Hindlimb muscle (tissue), 1 donor: ENCODE measurements at regions not wholly inside any gene's neighbourhood (a gene's known extent, or its start where the extent isn't known, plus 50 kb on each side); places are given as distances from the start of the nearest gene placed in this dataset.
"Not testable (repeated sequence)": the region's sequence is repeated elsewhere in the genome, so short reads cannot be mapped to it uniquely, and the experiment has no call there.

ENCODE experiments used
- DNase-seq: peaks from one replicate; pipeline ENCODE4 v3.0.0-alpha.2; 2013

DNA sequence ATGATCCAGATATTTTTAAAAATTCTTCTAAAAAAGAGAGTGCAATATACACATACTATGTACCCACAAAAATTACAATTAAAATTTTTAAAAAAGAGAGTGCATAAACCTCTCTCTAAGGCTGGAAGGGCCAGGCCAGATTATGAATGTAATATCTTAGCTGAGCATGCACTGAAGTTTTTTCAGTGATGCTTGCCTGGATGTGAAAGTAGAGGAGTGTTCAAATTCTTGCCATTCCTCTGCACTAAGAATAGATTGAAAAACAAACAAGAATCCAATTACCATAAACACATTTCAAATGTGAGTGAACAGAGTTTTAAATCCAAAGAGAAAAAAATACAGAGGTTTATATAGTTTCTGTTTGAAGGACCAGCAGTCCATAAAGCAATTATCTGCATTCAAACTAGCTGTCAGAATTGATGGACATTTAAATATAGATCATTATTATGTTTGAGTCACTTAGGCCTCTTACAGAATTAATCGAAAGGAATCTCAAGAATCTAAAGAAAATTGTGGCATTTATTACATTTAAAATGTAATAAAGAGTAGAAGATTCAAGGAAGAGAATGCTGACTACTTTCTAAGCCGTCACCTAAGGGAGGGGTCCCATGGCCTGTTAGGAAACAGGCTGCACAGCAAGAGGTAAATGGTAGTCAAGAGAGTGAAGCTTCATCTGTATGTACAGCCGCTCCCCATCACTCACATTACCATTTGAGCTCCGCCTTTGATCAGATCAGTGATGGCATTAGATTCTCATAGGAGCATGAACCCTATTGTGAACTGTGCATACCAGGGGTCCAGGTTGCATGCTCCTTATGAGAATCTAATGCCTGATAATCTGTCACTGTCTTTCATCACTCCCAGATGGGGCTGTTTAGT is 159.3 kb upstream of the MDFIC2 start:
- DNase-seq, result no peak

DNA sequence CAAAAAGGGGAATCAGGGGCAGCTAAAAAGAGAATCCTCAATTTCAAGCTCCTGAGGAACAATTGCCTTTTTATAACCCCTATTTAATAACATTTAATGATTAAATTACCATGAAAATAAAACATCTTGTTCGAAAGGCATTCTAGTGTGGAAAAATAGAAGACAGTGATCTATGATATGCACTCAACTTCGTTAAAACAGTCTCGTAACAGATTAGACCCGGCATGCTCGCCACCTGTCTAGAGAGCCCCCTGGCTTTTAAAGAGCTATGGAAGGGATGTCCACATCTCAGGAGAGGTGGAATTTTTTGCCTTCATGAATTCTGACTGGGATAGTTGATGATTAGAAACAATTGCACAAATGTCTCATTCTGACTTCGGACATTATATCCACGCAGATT is 153.7 kb upstream of the MDFIC2 start:
- DNase-seq, result no peak

DNA sequence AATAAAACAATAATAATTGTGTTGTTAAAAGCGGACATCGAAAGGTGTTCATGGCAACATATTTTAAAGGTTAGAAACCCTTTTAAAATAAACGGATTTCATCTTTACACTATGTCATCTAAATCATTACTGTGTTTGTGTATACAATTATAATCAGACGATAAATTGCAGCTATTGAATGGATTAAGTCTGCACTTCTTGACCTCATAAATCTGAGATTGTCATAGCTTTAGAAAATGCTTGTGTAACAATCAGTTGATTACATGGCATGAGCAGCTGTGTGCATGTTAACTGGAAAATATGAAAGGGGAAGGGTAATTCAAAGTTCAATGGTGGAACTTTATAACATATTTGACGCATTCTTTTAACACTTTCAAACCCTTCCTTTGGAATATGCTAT is 152.4 kb upstream of the MDFIC2 start:
- no peak for DNase-seq

DNA sequence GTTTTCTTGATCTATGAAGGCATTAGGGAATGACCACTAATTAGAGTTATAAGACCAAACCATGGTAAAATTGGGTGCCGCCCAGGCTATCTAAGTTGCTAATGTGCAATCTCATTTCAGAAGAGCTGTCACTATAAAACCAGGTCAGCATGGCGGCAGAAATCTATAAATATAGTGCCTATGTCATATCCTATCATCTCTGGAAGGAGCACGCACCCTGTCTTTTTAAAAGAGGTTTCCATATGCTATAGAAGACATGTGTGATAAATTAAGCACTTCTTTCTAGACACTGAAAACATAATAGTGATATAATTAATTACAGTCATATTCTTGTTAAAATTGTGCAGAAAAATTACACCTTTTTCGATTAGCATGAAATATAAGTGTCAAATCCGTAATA is 152.0 kb upstream of the MDFIC2 start:
- DNase-seq, result no peak

DNA sequence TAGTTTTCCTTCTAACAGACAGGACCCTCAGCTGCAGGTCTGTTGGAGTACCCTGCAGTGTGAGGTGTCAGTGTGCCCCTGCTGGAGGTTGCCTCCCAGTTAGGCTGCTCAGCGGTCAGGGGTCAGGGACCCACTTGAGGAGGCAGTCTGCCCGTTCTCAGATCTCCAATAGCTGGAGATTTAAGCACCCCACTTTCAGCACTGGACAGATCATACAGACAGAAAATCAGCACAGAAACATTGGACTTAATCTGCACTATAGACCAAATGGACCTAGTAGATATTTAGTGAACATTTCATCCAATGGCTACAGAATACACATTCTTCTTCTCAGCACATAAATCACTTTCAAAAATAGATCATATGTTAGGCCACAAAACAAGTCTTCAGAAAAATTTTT is 137.8 kb upstream of the MDFIC2 start:
- DNase-seq, result not testable (repeated sequence)

DNA sequence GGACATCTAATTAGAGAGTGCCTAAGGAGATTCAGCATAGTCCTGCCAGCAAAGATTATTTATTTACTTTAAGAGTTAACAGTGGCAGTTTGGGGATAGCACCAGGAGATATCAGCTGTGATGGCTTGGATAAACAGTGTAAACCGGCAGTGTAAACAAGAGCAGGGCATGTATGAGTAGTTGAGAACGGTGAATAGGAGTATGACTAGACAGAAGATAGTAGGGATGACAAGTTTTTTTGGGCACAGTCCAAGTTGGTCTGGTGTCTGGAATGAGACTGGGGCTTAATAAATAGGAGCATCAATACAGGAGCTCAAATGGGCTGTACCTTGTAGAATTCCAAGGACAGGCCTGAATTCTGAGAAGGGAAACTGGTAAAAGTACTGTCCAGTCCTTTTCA is 123.0 kb upstream of the MDFIC2 start:
- DNase-seq, result not testable (repeated sequence)

DNA sequence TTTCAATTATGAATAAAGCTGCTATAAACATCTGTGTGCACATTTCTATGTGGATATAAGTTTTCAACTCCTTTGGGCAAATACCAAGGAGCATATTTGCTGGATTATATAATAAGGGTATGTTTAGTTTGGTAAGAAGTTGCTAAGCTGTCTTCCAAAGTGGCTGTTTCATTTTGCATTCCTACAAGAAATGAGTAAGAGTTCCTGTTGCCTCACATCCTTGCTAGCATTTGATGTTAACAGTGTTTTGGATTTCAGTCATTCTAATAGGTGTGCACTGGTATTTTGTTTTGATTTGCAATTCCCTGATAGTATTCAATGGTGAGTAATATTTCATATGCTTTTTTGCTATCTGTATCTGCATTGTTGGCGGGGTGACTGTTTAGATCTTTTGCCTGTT is 120.7 kb upstream of the MDFIC2 start:
- DNase-seq, result no peak

DNA sequence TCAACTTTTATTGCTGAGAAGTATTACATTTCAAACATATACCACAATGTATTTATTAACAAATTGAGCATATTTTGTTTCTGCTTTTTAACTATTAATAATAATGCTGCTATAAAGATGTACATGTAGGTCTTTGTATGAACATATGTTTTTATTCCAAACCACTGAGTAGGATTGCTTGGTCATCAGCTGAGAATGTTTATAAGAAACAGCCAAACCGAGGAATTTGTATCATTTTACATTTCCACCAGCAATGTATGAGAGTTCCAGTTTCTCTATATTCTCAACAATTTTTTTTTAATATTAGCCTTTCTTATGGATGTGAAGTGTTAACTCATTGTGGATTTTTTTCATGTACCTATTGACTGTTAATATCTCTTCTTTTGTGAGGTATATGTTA is 119.5 kb upstream of the MDFIC2 start:
- DNase-seq, result no peak

DNA sequence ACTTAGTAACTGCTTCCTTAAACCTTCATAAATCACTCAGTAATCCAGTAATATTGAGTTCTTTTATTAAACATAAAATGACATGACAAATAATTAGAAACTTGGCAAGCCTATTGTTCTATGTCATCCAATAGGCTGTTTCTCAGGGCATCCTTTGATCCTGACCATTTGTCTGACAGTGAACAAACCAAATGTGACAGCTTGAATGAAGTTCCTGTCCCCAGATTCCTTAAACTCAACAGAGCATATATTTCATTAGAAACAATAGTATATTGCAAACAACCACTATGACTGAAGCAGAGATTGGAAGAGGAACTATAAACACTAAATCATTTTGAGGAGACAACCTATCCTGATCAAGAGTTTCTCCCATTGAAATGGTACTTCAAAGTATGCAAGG is 113.6 kb upstream of the MDFIC2 start:
- no peak for DNase-seq

DNA sequence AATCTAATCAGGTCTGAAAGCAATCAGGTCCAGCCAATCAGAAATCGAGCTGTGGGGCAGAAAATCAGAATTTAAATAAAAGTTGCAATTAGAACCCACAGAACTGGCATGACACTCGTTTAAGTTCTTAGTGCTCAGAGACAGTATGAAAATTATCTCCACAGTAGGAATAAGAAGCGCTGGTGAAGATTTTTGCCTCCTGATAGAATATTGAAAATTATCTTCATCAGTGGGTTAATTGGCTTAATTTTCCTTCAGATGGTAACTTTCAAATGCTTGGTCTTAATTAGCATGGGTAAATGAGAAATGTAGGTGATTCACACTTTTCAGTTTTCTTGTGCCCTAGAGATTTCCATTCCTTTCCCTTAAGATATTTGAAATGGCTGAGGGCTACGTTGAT is 109.1 kb upstream of the MDFIC2 start:
- no peak for DNase-seq

DNA sequence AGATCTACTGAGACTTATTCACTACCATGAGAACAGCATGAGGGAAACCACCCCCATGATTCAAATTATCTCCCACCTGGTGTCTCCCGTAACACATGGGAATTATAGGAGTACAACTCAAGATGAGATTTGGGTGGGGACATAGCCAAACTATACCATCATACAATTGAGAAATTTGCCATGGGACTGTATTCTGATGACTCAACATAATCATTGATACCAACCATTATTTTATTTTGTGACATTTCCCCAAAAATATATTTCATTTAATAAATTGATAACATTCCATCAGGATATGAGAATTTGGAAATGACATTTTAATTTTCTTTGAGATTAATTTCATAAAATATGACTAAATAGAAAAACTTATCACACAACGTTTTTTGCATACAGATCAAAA is 96.6 kb upstream of the MDFIC2 start:
- no peak for DNase-seq

DNA sequence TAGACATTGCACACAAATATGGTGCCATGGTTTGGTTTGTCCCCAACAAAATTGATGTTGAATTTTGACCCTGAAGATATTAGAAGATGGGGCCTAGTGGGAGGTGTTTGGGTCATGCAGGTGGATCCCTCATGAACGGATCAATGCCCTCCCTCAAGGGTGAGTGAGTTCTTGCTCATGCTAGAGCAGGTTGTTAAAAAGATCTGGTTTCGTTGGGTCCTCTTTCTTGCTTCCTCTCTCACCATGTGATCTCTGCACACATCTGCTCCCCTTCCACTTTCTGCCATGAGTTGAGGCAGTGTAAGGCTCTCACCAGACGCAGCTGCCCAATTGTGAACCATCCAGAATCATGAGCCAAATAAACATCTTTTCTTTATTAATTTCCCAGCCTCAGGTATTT is 87.8 kb upstream of the MDFIC2 start:
- DNase-seq, result no peak

DNA sequence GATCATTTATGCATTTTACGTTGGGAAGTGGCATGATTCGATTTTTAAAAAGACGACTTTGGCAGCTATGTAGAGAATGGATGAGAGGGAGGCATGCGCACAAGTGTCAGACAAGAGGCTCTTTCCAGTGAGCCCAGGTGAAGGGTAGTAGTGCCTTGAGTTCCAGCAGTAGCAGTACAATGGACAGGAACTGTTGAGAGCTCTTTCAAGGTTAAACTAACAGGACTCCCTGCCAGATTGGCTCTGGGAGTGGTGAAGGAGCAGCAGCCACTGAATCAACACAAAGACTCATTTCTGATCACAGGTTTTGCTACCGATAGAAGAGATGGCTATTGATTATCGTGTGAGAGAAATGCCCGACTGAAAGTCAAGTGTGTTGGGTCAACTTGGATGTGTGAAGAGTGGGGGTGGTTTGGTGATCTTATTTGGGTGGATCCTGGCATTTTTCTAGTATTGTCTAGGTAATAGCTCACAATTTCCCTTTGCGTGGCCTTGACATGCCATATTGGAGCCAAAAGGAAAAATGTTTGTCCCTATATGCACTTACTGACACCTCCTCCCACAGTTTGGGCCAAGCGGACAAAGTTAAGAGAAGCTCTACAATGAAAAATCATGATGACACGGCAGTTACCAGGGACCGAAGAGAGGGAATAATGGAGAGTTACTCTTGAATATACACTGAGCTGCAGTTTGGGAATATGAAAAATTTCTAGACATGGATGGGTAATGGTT is 81.6 kb upstream of the MDFIC2 start:
- no peak for DNase-seq

DNA sequence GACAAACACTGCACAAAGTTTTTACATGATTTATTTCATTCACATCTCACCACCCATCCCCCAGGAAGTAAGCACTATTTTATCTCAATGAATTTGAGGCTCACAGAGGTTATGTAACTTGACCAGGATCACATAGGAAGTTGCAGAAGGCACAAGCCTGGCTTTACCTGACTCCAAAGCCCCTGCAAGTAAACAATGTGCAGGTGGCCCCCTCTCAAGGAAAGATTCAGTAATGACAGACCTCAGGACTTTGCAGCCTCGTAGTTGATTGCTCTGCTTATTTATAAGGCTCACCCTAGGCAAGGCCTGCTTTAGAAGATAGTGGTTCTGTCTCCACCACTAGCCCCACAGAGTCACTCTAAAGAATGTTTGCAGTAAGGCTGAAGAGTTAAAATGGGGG is 79.8 kb upstream of the MDFIC2 start:
- DNase-seq, result no peak

DNA sequence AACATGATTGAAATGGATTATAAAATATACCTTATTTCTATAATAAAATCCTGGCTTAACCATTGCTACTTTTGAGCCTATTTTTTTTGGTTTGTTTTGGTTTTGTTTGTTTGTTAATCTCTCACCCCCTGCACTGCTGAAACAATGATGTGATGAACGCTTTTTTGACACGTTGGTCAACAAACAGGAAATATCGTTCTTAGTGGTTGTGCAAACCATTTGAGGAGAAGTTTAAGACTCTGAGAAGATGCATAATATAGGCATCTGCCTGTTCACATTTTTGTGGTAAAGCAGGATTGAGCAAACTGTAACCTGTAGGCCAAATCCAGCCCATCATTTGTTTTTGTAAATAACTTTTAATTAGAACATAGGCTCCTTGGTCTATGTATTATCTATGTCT is 75.5 kb upstream of the MDFIC2 start:
- no peak for DNase-seq

DNA sequence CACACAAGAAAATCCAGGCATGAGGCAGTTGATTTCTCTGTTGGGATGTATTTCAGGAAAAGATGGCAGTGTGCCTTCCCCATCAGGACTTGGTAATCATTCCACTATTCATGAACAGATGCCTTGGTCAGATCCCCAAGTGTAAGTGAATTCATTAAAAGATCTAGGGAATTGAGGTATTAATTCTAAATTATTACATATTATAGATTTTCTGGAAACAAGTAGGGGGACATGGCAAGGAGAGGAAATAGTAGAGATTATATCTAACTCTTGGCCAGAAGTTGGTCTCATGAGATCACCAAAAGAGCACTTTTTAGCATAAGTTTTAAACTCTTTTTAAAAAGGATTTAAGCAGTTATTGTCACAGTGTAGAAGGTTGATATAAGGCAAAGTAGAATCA is 74.4 kb upstream of the MDFIC2 start:
- DNase-seq, result peak; percentile 4

DNA sequence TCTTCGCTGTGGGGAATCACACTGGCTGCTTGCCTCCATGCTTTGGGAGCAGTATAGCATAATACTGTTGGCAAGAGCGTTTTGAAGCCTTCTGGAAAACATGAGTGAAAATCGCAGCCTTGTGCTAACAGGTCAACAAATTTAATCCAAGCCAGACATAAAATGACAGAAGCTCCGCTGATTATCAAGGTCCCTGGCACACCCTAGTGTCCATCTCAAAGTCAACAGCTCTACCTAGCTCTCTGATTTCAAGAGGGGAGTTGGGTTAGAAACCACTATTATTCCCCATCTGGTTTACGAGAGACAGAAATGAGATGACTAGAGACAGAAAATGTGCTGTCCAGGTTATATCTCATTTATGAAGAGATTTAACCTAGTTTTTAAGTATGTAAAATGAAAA is 73.6 kb upstream of the MDFIC2 start:
- DNase-seq, result peak; percentile 4

DNA sequence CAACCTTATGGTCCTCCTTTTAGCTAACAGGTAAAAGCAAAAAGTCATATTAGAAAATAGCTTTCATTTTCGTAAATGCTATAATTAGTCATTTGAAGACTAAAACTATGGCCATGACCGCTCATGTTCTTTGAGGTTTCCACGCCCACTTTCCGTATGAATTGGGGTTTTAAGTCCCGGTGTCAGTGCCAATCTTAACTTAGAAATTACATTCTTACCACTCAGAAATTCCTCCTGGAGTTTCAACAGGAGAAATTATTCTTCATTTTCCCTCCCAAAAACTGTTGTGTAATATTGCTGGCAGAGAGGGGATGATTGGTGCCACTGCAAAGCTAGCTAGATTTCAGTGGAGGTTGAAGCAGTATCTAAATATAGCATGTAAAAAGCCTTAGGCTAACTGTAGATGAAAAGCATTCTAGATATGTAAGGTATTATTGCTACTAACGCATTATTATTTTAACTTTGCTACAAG is 71.0 kb upstream of the MDFIC2 start:
- no peak for DNase-seq

DNA sequence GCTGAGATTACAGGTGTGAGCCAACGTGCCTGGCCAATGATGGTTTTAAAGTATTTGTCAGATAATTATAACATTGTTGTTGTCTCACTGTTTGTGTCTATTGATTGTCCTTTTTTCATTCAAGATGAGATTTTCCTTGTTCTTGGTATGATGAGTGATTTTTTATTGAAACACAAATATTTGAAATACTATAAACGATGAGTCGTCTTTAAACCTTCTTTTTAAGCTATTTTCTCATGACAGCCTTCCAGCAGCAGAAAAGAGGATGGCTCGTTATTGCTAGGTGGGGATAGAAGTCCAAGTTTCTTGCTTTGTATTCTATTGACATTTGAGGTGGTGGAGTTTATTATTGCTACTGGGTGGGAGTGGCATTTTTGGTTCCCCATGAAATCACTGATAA is 61.7 kb upstream of the MDFIC2 start:
- no peak for DNase-seq
